HT1080 (cell line): ENCODE measurements at regions not wholly inside any gene's neighbourhood (a gene's known extent, or its start where the extent isn't known, plus 50 kb on each side); places are given as distances from the start of the nearest gene placed in this dataset.

Experiments
- DNase-seq: peaks from one replicate; pipeline ENCODE4 v3.0.0-alpha.2; 2015; ENCODE audit warnings: low read depth

GRCh38 chr5:116935561-116936162, 361.0 kb upstream of the SEMA6A start:
- DNase-seq = no peak

GRCh38 chr5:116930616-116931015, 356.0 kb upstream of the SEMA6A start:
- no peak for DNase-seq

DNA sequence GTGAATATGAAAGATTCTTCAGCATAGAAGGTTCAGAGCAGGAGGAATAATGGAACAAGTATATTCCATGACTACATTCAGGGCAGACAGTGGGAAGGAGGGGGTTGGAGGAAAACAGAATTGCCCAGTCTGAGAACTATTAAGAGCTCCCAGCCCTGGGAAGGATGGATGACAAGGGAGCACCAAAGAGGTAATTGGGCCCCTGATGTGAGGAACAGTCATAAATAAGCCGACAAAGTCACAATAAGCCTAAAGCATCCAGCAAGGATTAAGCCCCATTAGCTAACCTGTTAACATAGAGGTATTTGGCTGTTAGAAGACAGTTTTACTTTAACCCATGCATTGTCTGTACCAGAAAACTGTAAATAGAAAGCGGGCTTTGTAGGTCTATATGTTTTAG, 348.7 kb upstream of the SEMA6A start:
- no peak for DNase-seq

GRCh38 chr5:116922532-116922931, 347.9 kb upstream of the SEMA6A start:
- no peak for DNase-seq

DNA sequence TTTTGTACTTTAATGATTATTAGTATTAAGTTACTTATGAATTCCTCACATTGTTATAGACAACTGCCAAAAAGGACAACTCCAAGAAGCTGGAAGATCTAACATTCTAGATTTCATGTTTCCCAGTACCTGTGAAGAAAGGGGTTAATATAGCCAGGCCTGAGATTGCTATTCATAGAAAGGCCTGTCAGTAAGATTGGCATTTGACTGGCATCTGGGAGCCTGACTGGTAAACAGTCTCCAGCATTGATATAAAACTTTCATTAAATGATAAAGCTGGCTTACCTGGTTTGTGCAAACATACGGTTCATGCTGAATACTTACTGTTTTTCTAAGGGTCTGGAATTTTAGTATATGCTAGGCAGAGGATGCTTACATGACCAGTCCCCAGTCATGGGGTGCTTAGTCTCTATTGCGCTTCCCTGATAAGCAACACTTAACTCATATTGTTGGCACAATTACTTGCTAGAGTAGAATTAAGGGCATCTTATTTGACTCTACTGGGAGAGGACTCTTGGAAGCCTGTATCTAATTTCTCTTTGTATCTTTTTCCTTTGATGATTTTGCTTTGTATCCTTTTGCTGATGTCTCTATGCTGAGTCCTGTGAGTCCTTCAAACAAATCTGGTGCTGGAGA, 340.4 kb upstream of the SEMA6A start:
- no peak for DNase-seq

DNA sequence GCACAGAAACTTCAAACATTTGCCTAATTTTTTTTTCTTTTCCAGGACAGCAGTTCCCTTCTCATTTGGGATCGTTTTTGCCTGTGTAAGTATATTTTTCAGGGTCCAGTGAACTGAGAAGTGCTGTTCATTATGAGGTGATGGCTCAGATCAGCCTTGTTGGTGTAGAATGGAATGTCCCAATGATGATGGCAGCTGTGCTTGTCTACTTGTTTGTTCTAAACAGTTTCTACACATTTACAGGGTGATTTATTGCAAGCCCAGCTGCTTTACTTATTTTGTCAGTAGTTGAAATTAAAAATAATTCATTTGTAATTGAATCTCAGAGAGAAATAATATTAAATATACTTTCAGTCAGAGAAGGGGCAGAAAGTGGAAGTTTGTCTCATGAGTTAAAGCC, 337.6 kb upstream of the SEMA6A start:
- DNase-seq = no peak

- DNase-seq = no peak
Observed at GRCh38 chr5:116911074-116911473, 336.5 kb upstream of the SEMA6A start.

DNA sequence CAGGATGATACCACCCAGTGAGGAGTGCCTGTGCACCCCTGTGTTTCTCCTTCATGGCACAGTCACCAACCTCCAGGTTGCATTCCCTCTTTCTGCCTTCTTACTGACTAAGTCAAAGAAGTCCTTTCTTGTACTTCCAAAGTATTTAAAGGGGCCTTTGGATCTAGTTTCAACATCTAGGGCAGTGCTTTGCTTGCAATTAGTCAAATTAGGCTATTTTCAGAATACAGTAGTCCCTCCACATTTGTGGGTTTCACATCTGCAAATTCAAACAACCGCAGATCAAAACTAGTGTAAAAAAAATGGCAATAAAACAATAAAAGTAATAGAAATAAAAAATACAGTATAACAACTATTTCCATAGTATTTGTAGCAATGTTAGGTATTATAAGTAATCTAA, 333.9 kb upstream of the SEMA6A start:
- no peak for DNase-seq

GRCh38 chr5:116905885-116906284, 331.3 kb upstream of the SEMA6A start:
- no peak for DNase-seq

GRCh38 chr5:116900793-116901192, 326.2 kb upstream of the SEMA6A start:
- DNase-seq = no peak

DNA sequence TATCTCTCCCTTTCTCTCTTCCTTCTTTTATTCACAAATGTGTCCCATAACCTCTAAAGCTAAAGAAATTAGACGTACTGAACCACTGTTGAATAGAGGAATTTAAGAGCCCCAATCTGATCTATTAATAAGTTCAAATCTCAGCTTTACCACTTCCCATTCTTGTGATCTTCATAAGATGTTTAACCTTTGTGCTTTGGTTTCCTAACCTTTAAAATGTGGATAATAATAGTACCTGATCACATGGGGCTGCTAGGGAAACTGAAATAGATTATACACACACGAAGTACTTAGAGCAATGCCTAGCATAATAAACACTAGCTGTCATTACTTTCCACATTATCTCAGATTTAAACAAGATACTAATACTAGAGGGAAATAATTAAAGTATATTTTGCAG, 324.3 kb upstream of the SEMA6A start:
- DNase-seq = no peak

DNA sequence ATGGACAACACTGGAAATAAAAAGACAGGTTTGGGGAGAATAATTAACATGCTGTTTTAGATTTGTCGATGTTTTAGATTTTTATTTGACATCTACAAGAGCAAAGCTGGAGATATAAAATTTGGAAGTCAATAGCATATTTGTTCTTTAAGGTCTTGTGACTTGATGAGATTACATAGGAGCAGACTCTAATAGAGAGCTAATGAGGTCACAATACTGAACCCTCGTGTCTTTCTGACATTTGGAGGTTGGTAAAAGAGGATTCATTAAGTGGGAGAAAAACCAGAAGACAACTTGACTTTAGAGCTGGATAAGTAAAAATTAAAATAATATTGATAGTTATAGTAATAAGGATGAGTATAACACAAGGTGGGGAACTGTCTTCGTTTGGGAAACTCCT, 322.7 kb upstream of the SEMA6A start:
- no peak for DNase-seq

DNA sequence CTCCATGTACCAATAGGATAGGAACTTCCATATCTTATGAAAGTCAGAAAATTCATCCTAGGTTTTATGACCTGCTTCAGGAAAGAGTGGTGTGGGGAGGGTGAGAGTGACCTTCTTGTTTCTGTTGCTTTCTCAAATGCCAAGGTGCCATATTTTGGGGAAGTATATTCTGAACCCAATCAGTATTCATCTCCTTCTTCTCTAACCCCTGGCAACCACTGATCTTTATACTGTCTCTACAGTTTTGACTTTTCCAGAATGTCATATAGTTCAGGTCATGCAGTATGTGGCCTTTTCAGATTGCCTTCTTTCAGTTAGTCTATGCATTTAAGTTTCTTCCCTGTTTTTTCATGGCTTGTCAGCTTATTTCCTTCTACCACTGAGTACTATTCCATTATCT, 321.4 kb upstream of the SEMA6A start:
- DNase-seq = no peak

DNA sequence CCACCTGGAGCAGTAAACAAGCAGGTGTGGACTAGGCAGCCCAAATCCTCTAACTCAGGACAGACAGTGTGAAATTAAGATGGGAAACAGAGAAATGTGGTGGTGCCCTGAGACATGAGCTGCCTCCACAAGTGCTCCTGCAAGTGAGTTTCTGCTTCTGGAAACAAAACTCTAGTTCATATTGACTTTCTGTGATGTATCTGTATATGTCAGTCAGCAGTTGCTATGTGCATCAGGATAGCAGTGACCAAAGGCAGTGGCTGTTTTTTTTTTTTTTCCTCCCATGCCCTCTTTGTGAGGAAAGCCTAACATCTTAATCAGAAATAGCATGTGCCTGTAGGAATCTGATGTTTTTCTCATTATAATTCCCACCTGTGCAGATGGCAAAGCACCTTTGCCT, 318.4 kb upstream of the SEMA6A start:
- no peak for DNase-seq

- no peak for DNase-seq
Observed at GRCh38 chr5:116887104-116887503, 312.5 kb upstream of the SEMA6A start.

- DNase-seq = no peak
Observed at GRCh38 chr5:116885825-116886224, 311.2 kb upstream of the SEMA6A start.

- no peak for DNase-seq
Observed at GRCh38 chr5:116883875-116884274, 309.3 kb upstream of the SEMA6A start.

DNA sequence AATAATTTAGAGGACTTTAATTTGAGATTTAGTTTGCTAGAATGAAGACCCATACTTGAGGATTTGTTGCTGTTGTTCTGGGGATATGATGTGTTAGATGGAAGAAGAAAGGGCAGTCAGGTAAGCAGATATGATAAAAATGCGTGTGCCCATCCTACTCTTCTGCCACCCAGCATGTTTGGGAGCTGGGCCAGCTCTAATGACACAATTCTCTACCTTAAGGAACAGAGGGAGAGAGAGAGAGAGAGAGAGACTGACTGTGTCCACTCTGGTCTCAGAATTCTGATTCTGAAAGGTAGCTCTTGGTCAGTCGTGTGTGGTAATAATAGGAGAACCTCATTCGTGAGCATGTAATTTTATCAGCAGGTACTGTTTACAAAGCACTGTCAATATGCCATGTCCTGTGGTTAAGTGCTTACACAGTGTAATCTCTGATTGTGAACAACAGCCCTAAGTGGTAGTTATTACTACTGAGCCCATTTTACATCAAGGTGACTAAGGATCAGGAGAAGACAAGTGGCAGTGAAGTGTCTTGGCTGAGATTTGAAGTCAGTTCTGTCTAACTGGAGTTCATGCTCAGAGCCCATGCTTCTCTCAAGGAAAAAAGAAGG, 307.4 kb upstream of the SEMA6A start:
- DNase-seq = no peak

- no peak for DNase-seq
Observed at GRCh38 chr5:116880601-116881000, 306.0 kb upstream of the SEMA6A start.

GRCh38 chr5:116880150-116880549, 305.5 kb upstream of the SEMA6A start:
- no peak for DNase-seq

GRCh38 chr5:116876240-116876840, 301.7 kb upstream of the SEMA6A start:
- no peak for DNase-seq

DNA sequence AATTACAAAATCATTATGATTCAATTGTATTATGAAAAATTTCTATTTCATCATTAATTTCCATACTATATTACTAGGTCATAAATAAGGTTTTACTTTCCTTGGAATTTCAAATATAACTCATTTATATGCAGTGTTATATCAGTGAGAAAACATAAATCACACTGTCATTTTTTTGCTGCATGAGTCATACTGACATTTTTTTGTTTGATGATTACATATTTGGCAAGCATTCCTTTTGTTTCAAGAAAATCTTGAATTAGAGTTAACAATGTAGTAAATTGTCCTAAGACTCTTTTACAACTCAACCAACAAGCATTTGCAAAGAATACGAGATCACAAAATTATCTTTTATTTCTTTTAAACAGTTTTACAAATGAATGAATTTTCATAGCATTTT, 298.4 kb upstream of the SEMA6A start:
- no peak for DNase-seq

- no peak for DNase-seq
Observed at GRCh38 chr5:116872486-116872885, 297.9 kb upstream of the SEMA6A start.
